Right lobe of liver (tissue), 6 donors: ENCODE measurements at regions not wholly inside any gene's neighbourhood (a gene's known extent, or its start where the extent isn't known, plus 50 kb on each side); places are given as distances from the start of the nearest gene placed in this dataset.
A peak's percentile ranks its signal among the peaks of the same experiment; 100 is the strongest.

ENCODE experiments used
- ATAC-seq, 4 donors: fragments of 200-7000 bp; cut with Tn5 transposase; one replicate each; pipeline ENCODE4 v1.9.1; 2020; ENCODE audit warnings: mild to moderate bottlenecking in 4 of 4, moderate library complexity in 4 of 4
- DNase-seq, 3 donors: peaks; one replicate each; pipeline ENCODE4 v3.0.0-alpha.2; 2020
- H3K27ac ChIP-seq, 3 donors: fragments of 200-600 bp; one replicate each; pipeline ENCODE4 v1.8.0; 2022
- H3K27me3 ChIP-seq, 2 donors: fragments of 200-600 bp; one replicate each; pipeline ENCODE4 v1.8.0; 2022
- H3K36me3 ChIP-seq, 4 donors: fragments of 200-600 bp; sonication (generic) in 1 of 4; one replicate each; pipeline versions ENCODE4 v1.5.1 to v1.8.0; 2017 to 2022; ENCODE audit warnings: control low read depth in 1 of 4
- H3K4me1 ChIP-seq, 4 donors: fragments of 200-600 bp; sonication (generic) in 1 of 4; one replicate each; pipeline versions ENCODE4 v1.5.1 to v1.8.0; 2017 to 2022; ENCODE audit warnings: control low read depth in 1 of 4
- H3K4me3 ChIP-seq, 3 donors: fragments of 200-600 bp; one replicate each; pipeline ENCODE4 v1.8.0; 2022
- H3K9me3 ChIP-seq, 4 donors: fragments of 200-600 bp; sonication (generic) in 1 of 4; one replicate each; pipeline versions ENCODE4 v1.5.1 to v1.8.0; 2017 to 2022; ENCODE audit warnings: control low read depth in 1 of 4
- POLR2A ChIP-seq: fragments of 450-650 bp; IDR thresholded peaks from one replicate; pipeline ENCODE4 v1.6.1; 2017; ENCODE audit warnings: antibody characterized with exemption, mild to moderate bottlenecking
- WGBS: methylation state at CpG from one replicate; pipeline ENCODE4 v1.1.6; 2018; ENCODE audit warnings: low coverage, low lambda C conversion rate; ENCODE audit not compliant: insufficient coverage; ENCODE audit errors: missing lambda C conversion rate; 5-methylcytosine and 5-hydroxymethylcytosine counted together
- intact Hi-C, 2 donors: fragments of 100-400 bp; cut with DNase I; formaldehyde crosslinking; loops; one replicate each; pipeline versions ENCODE4 v1.11.2 to v1.14.1; 2022
- TF ChIP-seq, protein P1 (sequence below), 4 donors: fragments of 200-600 bp in 3 of 4; fragments of 450-650 bp in 1 of 4; IDR thresholded peaks; one replicate each; pipeline versions ENCODE4 v1.5.1 to v1.8.0; 2016 to 2022; ENCODE audit warnings: antibody characterized with exemption in 4 of 4, mild to moderate bottlenecking in 2 of 4
- donor health status: DM: no; HTN: yes; CAD: no.
- donor health status: DM: no; HTN: no; CAD: no.
- donor health status: DM: no; HTN: no; CAD: no.
- donor health status: DM: no; HTN: yes; CAD: no.
- donor health status: DM: no; HTN: yes; CAD: no.

- H3K4me1 ChIP-seq, result no peaks in the 10 kb centered on the region
- H3K27ac ChIP-seq, result no peak overlapping the region
- no peaks in the 10 kb centered on the region for H3K9me3 ChIP-seq
- intact Hi-C loops, result no loop called here
- DNase-seq (no peak), ATAC-seq (no peak)
- no peak overlapping the region for H3K4me3 ChIP-seq
- H3K36me3 ChIP-seq, result no peaks in the 10 kb centered on the region
- 67% methylated on average over 4 of the region's 6 CpGs for WGBS
- no peaks in the 10 kb centered on the region for H3K27me3 ChIP-seq
- TF ChIP-seq, protein P1, sequence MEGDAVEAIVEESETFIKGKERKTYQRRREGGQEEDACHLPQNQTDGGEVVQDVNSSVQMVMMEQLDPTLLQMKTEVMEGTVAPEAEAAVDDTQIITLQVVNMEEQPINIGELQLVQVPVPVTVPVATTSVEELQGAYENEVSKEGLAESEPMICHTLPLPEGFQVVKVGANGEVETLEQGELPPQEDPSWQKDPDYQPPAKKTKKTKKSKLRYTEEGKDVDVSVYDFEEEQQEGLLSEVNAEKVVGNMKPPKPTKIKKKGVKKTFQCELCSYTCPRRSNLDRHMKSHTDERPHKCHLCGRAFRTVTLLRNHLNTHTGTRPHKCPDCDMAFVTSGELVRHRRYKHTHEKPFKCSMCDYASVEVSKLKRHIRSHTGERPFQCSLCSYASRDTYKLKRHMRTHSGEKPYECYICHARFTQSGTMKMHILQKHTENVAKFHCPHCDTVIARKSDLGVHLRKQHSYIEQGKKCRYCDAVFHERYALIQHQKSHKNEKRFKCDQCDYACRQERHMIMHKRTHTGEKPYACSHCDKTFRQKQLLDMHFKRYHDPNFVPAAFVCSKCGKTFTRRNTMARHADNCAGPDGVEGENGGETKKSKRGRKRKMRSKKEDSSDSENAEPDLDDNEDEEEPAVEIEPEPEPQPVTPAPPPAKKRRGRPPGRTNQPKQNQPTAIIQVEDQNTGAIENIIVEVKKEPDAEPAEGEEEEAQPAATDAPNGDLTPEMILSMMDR (IDR thresholded peaks at IDR 0.05), result no peak
- TF ChIP-seq POLR2A, result no peak
Measured at GRCh38 chr14:26851793-26852192, 254.0 kb upstream of the NOVA1 start.

- WGBS, result 55% methylated on average over 6 of the region's 7 CpGs
- intact Hi-C loops, result no loop called here
- no peak for ATAC-seq
- Histone ChIP-seq H3K27ac (no peak overlapping the region), H3K9me3 (no peaks in the 10 kb centered on the region), H3K27me3 (no peaks in the 10 kb centered on the region), H3K4me3 (no peak overlapping the region), H3K36me3 (no peaks in the 10 kb centered on the region), H3K4me1 (no peaks in the 10 kb centered on the region)
- TF ChIP-seq POLR2A, result no peak
- TF ChIP-seq, protein P1 (IDR thresholded peaks at IDR 0.05), result no peak
- no peak for DNase-seq
Measured at GRCh38 chr14:26855077-26855753, 257.4 kb upstream of the NOVA1 start.

DNA sequence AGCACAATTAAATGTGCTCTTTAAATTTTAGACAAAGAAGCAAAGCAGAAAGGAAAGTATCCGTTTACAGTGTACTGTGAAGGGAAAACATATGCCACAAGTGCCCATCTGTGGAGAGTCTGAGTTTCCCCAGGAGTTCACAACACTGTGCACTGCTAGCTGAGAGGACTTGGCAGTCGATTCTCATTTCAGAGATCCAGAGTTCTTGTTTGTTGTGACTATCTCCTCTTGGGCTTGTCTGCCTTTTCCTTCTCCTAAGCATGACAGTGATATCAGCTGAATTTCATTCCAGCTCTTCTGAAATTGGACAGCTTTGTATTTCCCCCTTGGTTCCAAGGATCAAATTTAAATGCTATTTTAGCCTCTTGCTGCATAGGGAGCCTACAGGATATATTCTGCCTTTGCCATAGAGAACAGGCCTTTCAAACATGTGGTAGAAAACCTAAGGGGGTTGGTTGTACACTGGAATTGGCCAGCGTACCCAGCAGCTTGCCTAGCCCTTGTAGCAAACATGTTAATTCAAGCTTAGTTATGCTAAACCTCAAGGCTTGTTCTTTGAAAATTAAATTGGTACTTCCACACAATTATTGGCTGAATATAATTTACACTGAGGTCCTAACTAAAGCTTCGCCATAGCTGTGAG lies 259.2 kb upstream of the NOVA1 start:
- ATAC-seq (peak in 2 of 4 donors; percentile 21 to 40), DNase-seq (no peak)
- Histone ChIP-seq H3K27me3 (no peaks in the 10 kb centered on the region), H3K27ac (no peak overlapping the region), H3K4me1 (no peaks in the 10 kb centered on the region), H3K9me3 (no peaks in the 10 kb centered on the region), H3K36me3 (no peaks in the 10 kb centered on the region), H3K4me3 (no peak overlapping the region)
- 46% methylated on average over 4 of the region's 4 CpGs for WGBS
- intact Hi-C loops, result no loop called here
- no peak for TF ChIP-seq POLR2A
- TF ChIP-seq, protein P1 (IDR thresholded peaks at IDR 0.05), result no peak

DNA sequence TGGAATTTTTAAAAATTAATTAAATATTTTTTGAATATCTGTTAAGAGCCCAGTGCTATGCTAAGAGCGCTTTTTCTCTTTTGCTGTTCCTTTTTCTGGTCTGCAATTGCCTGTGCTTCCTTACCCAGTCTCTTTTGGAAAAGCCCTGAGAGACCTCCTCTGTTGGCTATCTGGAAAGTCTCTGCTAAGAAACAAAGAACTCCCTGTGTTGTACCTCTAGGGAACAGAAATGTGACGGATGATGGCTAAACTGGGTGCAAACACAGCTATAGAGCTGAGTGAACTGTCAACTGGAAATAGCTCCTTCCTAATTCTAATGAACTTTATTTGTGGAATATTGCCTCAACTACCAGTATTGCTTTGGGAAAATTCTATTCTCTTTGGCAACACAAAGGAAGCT lies 261.6 kb upstream of the NOVA1 start:
- DNase-seq, result no peak
- intact Hi-C loops, result no loop called here
- TF ChIP-seq, protein P1 (IDR thresholded peaks at IDR 0.05), result no peak
- no peak for TF ChIP-seq POLR2A
- H3K27me3 ChIP-seq, result no peaks in the 10 kb centered on the region
- no peaks in the 10 kb centered on the region for H3K4me1 ChIP-seq
- 69% methylated on average over 2 of the region's 2 CpGs for WGBS
- no peaks in the 10 kb centered on the region for H3K36me3 ChIP-seq
- no peak overlapping the region for H3K27ac ChIP-seq
- no peaks in the 10 kb centered on the region for H3K9me3 ChIP-seq
- H3K4me3 ChIP-seq, result no peak overlapping the region
- no peak for ATAC-seq
